ENCODE measurements at regions not wholly inside any gene's neighbourhood (a gene's known extent, or its start where the extent isn't known, plus 50 kb on each side); places are given as distances from the start of the nearest gene placed in this dataset.

GRCh38 chr6:97866616-97867015, 583.6 kb upstream of the MMS22L start:
- H3K36me3 ChIP-seq: no peaks in the 10 kb centered on the region
- H3K27me3 ChIP-seq: no peaks in the 10 kb centered on the region
- no peak for DNase-seq
- H3K9me3 ChIP-seq: no peaks in the 10 kb centered on the region
- no peak overlapping the region for H3K4me3 ChIP-seq

- DNase-seq: no peak
- no peaks in the 10 kb centered on the region for H3K27me3 ChIP-seq
- H3K36me3 ChIP-seq: no peaks in the 10 kb centered on the region
- no peak overlapping the region for H3K4me3 ChIP-seq
- H3K9me3 ChIP-seq: no peaks in the 10 kb centered on the region
These were observed 584.2 kb upstream of the MMS22L start for GRCh38 chr6:97867177-97867576.

GRCh38 chr6:97870273-97870672, 587.3 kb upstream of the MMS22L start:
- DNase-seq: no peak
- Histone ChIP-seq H3K9me3 (peaks cover 3% of the 10 kb centered on the region; the same call in 1 of the 2 replicates), H3K4me3 (no peak overlapping the region), H3K27me3 (no peaks in the 10 kb centered on the region), H3K36me3 (no peaks in the 10 kb centered on the region)

- H3K9me3 ChIP-seq: peaks cover 3% of the 10 kb centered on the region; the same call in 1 of the 2 replicates
- H3K36me3 ChIP-seq: no peaks in the 10 kb centered on the region
- no peaks in the 10 kb centered on the region for H3K27me3 ChIP-seq
- no peak overlapping the region for H3K4me3 ChIP-seq
- no peak for DNase-seq
These were observed 593.7 kb upstream of the MMS22L start for GRCh38 chr6:97876711-97877110.

GRCh38 chr6:97882755-97883154, 599.7 kb upstream of the MMS22L start:
- H3K36me3 ChIP-seq: no peaks in the 10 kb centered on the region
- H3K27me3 ChIP-seq: no peaks in the 10 kb centered on the region
- H3K4me3 ChIP-seq: no peak overlapping the region
- H3K9me3 ChIP-seq: no peaks in the 10 kb centered on the region
- no peak for DNase-seq

GRCh38 chr6:97885325-97885724, 602.3 kb upstream of the MMS22L start:
- Histone ChIP-seq H3K27me3 (no peaks in the 10 kb centered on the region), H3K9me3 (no peaks in the 10 kb centered on the region), H3K36me3 (no peaks in the 10 kb centered on the region), H3K4me3 (no peak overlapping the region)
- no peak for DNase-seq

- no peak overlapping the region for H3K4me3 ChIP-seq
- H3K9me3 ChIP-seq: no peaks in the 10 kb centered on the region
- no peaks in the 10 kb centered on the region for H3K27me3 ChIP-seq
- DNase-seq: no peak
- no peaks in the 10 kb centered on the region for H3K36me3 ChIP-seq
These were observed 602.8 kb upstream of the MMS22L start for GRCh38 chr6:97885828-97886227.

GRCh38 chr6:97901531-97901930, 618.5 kb upstream of the MMS22L start:
- Histone ChIP-seq H3K4me3 (no peak overlapping the region), H3K9me3 (no peaks in the 10 kb centered on the region), H3K27me3 (no peaks in the 10 kb centered on the region), H3K36me3 (no peaks in the 10 kb centered on the region)
- DNase-seq: no peak

- no peak overlapping the region for H3K4me3 ChIP-seq
- no peaks in the 10 kb centered on the region for H3K27me3 ChIP-seq
- no peaks in the 10 kb centered on the region for H3K36me3 ChIP-seq
- no peak for DNase-seq
- no peaks in the 10 kb centered on the region for H3K9me3 ChIP-seq
These were observed 626.4 kb upstream of the MMS22L start for GRCh38 chr6:97909380-97909779.

- DNase-seq: no peak
- no peak overlapping the region for H3K4me3 ChIP-seq
- H3K27me3 ChIP-seq: no peaks in the 10 kb centered on the region
These were observed 630.7 kb upstream of the MMS22L start for GRCh38 chr6:97913721-97914120.

GRCh38 chr6:97914912-97915311, 631.9 kb upstream of the MMS22L start:
- H3K9me3 ChIP-seq: no peaks in the 10 kb centered on the region
- DNase-seq: no peak
- no peaks in the 10 kb centered on the region for H3K27me3 ChIP-seq
- H3K4me3 ChIP-seq: no peak overlapping the region
- H3K36me3 ChIP-seq: no peaks in the 10 kb centered on the region

More at GRCh38 chr6:97913721-97914120, 630.7 kb upstream of the MMS22L start:
- H3K9me3 ChIP-seq: no peaks in the 10 kb centered on the region
- no peaks in the 10 kb centered on the region for H3K36me3 ChIP-seq

- H3K9me3 ChIP-seq: no peaks in the 10 kb centered on the region
- H3K4me3 ChIP-seq: no peak overlapping the region
- DNase-seq: no peak
- no peaks in the 10 kb centered on the region for H3K27me3 ChIP-seq
- H3K36me3 ChIP-seq: no peaks in the 10 kb centered on the region
These were observed 632.5 kb upstream of the MMS22L start for GRCh38 chr6:97915537-97915936.

GRCh38 chr6:97917369-97917768, 634.4 kb upstream of the MMS22L start:
- no peaks in the 10 kb centered on the region for H3K36me3 ChIP-seq
- H3K27me3 ChIP-seq: no peaks in the 10 kb centered on the region
- no peak overlapping the region for H3K4me3 ChIP-seq
- no peak for DNase-seq
- no peaks in the 10 kb centered on the region for H3K9me3 ChIP-seq

- Histone ChIP-seq H3K9me3 (no peaks in the 10 kb centered on the region), H3K27me3 (no peaks in the 10 kb centered on the region), H3K4me3 (no peak overlapping the region), H3K36me3 (no peaks in the 10 kb centered on the region)
- no peak for DNase-seq
These were observed 636.0 kb upstream of the MMS22L start for GRCh38 chr6:97919046-97919445.

- Histone ChIP-seq H3K27me3 (no peaks in the 10 kb centered on the region), H3K36me3 (no peaks in the 10 kb centered on the region), H3K9me3 (no peaks in the 10 kb centered on the region), H3K4me3 (no peak overlapping the region)
- DNase-seq: no peak
These were observed 636.6 kb upstream of the MMS22L start for GRCh38 chr6:97919631-97920030.

GRCh38 chr6:97923249-97923648, 640.2 kb upstream of the MMS22L start:
- no peaks in the 10 kb centered on the region for H3K36me3 ChIP-seq
- no peak for DNase-seq
- H3K27me3 ChIP-seq: no peaks in the 10 kb centered on the region
- no peaks in the 10 kb centered on the region for H3K9me3 ChIP-seq
- H3K4me3 ChIP-seq: no peak overlapping the region

- no peaks in the 10 kb centered on the region for H3K9me3 ChIP-seq
- no peak overlapping the region for H3K4me3 ChIP-seq
- H3K27me3 ChIP-seq: no peaks in the 10 kb centered on the region
- no peak for DNase-seq
- no peaks in the 10 kb centered on the region for H3K36me3 ChIP-seq
These were observed 642.5 kb upstream of the MMS22L start for GRCh38 chr6:97925504-97925903.

- no peak for DNase-seq
- Histone ChIP-seq H3K27me3 (no peaks in the 10 kb centered on the region; the same call in 1 of the 2 replicates), H3K9me3 (no peaks in the 10 kb centered on the region), H3K4me3 (no peak overlapping the region), H3K36me3 (no peaks in the 10 kb centered on the region)
These were observed 656.6 kb upstream of the MMS22L start for GRCh38 chr6:97939440-97940168.
